Mesenchymal stem cell (in vitro differentiated cells and primary cell): ENCODE measurements at regions not wholly inside any gene's neighbourhood (a gene's known extent, or its start where the extent isn't known, plus 50 kb on each side); places are given as distances from the start of the nearest gene placed in this dataset.
"Not testable (repeated sequence)": the region's sequence is repeated elsewhere in the genome, so short reads cannot be mapped to it uniquely, and the experiment has no call there.

ENCODE experiments used
- DNase-seq: peaks from one replicate; pipeline ENCODE4 v3.0.0-alpha.2; 2013
- H2AFZ ChIP-seq: one replicate; pipeline ENCODE4 v1.6.1; 2013; ENCODE audit warnings: low read depth, mild to moderate bottlenecking, control low read depth, inconsistent platforms, low read length, moderate library complexity
- H2AK5ac ChIP-seq: 2 replicates; pipeline ENCODE4 v1.6.1; 2013; ENCODE audit warnings: low read length, moderate library complexity, mild to moderate bottlenecking, inconsistent platforms; ENCODE audit not compliant: severe bottlenecking
- H2BK120ac ChIP-seq: one replicate; pipeline ENCODE4 v1.6.1; 2013; ENCODE audit warnings: low read depth, mild to moderate bottlenecking, inconsistent platforms, low read length, moderate library complexity
- H2BK12ac ChIP-seq, 2 experiments: one replicate each; pipeline ENCODE4 v1.6.1; 2013; ENCODE audit warnings: inconsistent platforms in 2 of 2, low read length in 2 of 2, mild to moderate bottlenecking in 2 of 2, moderate library complexity in 2 of 2, control low read depth in 1 of 2
- H2BK15ac ChIP-seq: one replicate; pipeline ENCODE4 v1.6.1; 2013; ENCODE audit warnings: mild to moderate bottlenecking, low read depth, inconsistent platforms; ENCODE audit not compliant: poor library complexity, severe bottlenecking
- H2BK5ac ChIP-seq: 2 replicates; pipeline ENCODE4 v1.6.1; 2013; ENCODE audit warnings: low read depth, mild to moderate bottlenecking, low read length, control low read depth, inconsistent platforms; ENCODE audit not compliant: poor library complexity, severe bottlenecking
- H3K14ac ChIP-seq, 2 experiments: one replicate each; pipeline ENCODE4 v1.6.1; 2013; ENCODE audit warnings: inconsistent platforms in 2 of 2, low read length in 2 of 2, control low read depth in 1 of 2, mild to moderate bottlenecking in 1 of 2, moderate library complexity in 1 of 2
- H3K18ac ChIP-seq, 2 experiments: one replicate each; pipeline ENCODE4 v1.6.1; 2013; ENCODE audit warnings: inconsistent platforms in 2 of 2, low read length in 2 of 2, control low read depth in 1 of 2, low read depth in 1 of 2, mild to moderate bottlenecking in 1 of 2
- H3K23ac ChIP-seq, 2 experiments: one replicate each; pipeline ENCODE4 v1.6.1; 2013; ENCODE audit warnings: inconsistent platforms in 2 of 2, low read length in 2 of 2, mild to moderate bottlenecking in 2 of 2, moderate library complexity in 2 of 2, control low read depth in 1 of 2
- H3K27ac ChIP-seq: 2 replicates; pipeline ENCODE4 v1.5.1; 2013; ENCODE audit warnings: mild to moderate bottlenecking, moderate library complexity, low read length, control low read depth, inconsistent platforms; ENCODE audit not compliant: poor library complexity, severe bottlenecking
- H3K27me3 ChIP-seq, 2 experiments: 2 replicates each; pipeline versions ENCODE4 v1.6.1 to v1.7.0; 2013; ENCODE audit warnings: low read length in 2 of 2, mild to moderate bottlenecking in 2 of 2, moderate library complexity in 2 of 2, control low read depth in 1 of 2, inconsistent platforms in 1 of 2; ENCODE audit not compliant: control insufficient read depth in 1 of 2, insufficient read depth in 1 of 2
- H3K36me3 ChIP-seq, 2 experiments: 2 replicates each; pipeline versions ENCODE4 v1.6.1 to v1.7.0; 2013; ENCODE audit warnings: low read length in 2 of 2, control low read depth in 1 of 2, inconsistent platforms in 1 of 2, low read depth in 1 of 2, mild to moderate bottlenecking in 1 of 2; ENCODE audit not compliant: insufficient read depth in 2 of 2, control insufficient read depth in 1 of 2
- H3K4ac ChIP-seq, 2 experiments: one replicate each; pipeline ENCODE4 v1.6.1; 2013; ENCODE audit warnings: inconsistent platforms in 2 of 2, low read length in 2 of 2, mild to moderate bottlenecking in 2 of 2, moderate library complexity in 2 of 2, control low read depth in 1 of 2, low read depth in 1 of 2
- H3K4me1 ChIP-seq: 2 replicates; pipeline ENCODE4 v1.6.1; 2013; ENCODE audit warnings: low read depth, low read length, control low read depth; ENCODE audit not compliant: control insufficient read depth, insufficient read depth
- H3K4me2 ChIP-seq: 2 replicates; pipeline ENCODE4 v1.6.1; 2013; ENCODE audit warnings: low read length, mild to moderate bottlenecking, inconsistent platforms; ENCODE audit not compliant: poor library complexity, severe bottlenecking
- H3K4me3 ChIP-seq, 2 experiments: 2 replicates each; pipeline versions ENCODE4 v1.5.1 to v1.7.0; 2013; ENCODE audit warnings: low read length in 2 of 2, mild to moderate bottlenecking in 2 of 2, control low read depth in 1 of 2, low read depth in 1 of 2; ENCODE audit not compliant: insufficient read depth in 1 of 2
- H3K79me1 ChIP-seq: replicated peaks from 2 replicates; pipeline ENCODE4 v1.6.1; 2013; ENCODE audit warnings: mild to moderate bottlenecking, control low read depth, low read length, inconsistent platforms; ENCODE audit not compliant: poor library complexity, severe bottlenecking
- H3K9ac ChIP-seq: 2 replicates; pipeline ENCODE4 v1.7.0; 2013; ENCODE audit warnings: mild to moderate bottlenecking, low read length, moderate library complexity
- H3K9me3 ChIP-seq: 2 replicates; pipeline ENCODE4 v1.7.0; 2013; ENCODE audit warnings: mild to moderate bottlenecking, low read length; ENCODE audit not compliant: control insufficient read depth
- H4K8ac ChIP-seq: one replicate; pipeline ENCODE4 v1.6.1; 2013; ENCODE audit warnings: inconsistent platforms, mild to moderate bottlenecking, low read length, moderate library complexity
- H4K91ac ChIP-seq: one replicate; pipeline ENCODE4 v1.6.1; 2013; ENCODE audit warnings: mild to moderate bottlenecking, low read length, inconsistent platforms
- WGBS: methylation state at CpG from one replicate; pipeline ENCODE4 v1.1.7; 2013; ENCODE audit warnings: mixed read lengths; 5-methylcytosine and 5-hydroxymethylcytosine counted together

GRCh38 chr13:78491978-78492377 is 111.4 kb downstream of the POU4F1 start:
- no peak overlapping the region for H2AK5ac ChIP-seq
- H2BK120ac ChIP-seq: no peak overlapping the region
- H2AFZ ChIP-seq: no peak overlapping the region
- peaks cover 13% of the 10 kb centered on the region for H3K9me3 ChIP-seq
- no peak overlapping the region for H4K8ac ChIP-seq
- H3K14ac ChIP-seq: no peak overlapping the region
- no peak overlapping the region for H4K91ac ChIP-seq
- DNase-seq: no peak
- no peak overlapping the region for H3K4me3 ChIP-seq
- H3K4me2 ChIP-seq: no peak overlapping the region
- no peak overlapping the region for H3K9ac ChIP-seq
- H3K36me3 ChIP-seq: no peaks in the 10 kb centered on the region
- H3K4me1 ChIP-seq: no peaks in the 10 kb centered on the region
- H3K18ac ChIP-seq: no peak overlapping the region
- H2BK15ac ChIP-seq: no peak overlapping the region
- H3K4ac ChIP-seq: no peak overlapping the region
- H2BK5ac ChIP-seq: no peak overlapping the region
- no peak overlapping the region for H3K27ac ChIP-seq
- no peak overlapping the region for H2BK12ac ChIP-seq
- no peaks in the 10 kb centered on the region for H3K79me1 ChIP-seq
- H3K23ac ChIP-seq: no peak overlapping the region
- H3K27me3 ChIP-seq: no peaks in the 10 kb centered on the region

DNA sequence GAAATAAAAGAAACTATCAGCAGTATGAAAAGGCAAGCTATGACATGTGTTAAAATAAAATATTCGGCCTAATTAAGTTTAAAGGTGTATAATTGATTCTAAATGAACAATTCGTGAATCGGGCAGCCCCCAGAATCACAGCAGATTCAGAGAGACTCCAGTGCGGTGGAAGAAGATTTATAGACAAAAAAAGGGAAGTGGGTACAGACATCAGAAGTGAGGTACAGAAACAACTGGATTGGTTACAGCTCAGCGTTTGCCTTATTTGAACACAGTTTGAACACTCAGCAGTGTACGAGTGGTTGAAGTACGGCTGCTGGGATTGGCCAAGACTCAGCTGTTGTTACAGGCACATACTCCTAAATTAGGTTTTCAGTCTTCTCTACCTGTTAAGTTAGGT is 113.1 kb downstream of the POU4F1 start:
- not testable (repeated sequence) for H3K36me3 ChIP-seq, H2BK12ac ChIP-seq, H3K27ac ChIP-seq, H4K91ac ChIP-seq, H2AK5ac ChIP-seq, H3K4me1 ChIP-seq, H3K9ac ChIP-seq, H4K8ac ChIP-seq, H3K27me3 ChIP-seq, H3K23ac ChIP-seq, H3K4me2 ChIP-seq, H2BK5ac ChIP-seq, H2BK120ac ChIP-seq, H3K4me3 ChIP-seq, H3K4ac ChIP-seq, H2AFZ ChIP-seq, DNase-seq, H3K79me1 ChIP-seq, H3K14ac ChIP-seq, H3K18ac ChIP-seq, H2BK15ac ChIP-seq
- peaks cover 13% of the 10 kb centered on the region for H3K9me3 ChIP-seq
- 93% methylated on average over 7 of the region's 7 CpGs for WGBS

DNA sequence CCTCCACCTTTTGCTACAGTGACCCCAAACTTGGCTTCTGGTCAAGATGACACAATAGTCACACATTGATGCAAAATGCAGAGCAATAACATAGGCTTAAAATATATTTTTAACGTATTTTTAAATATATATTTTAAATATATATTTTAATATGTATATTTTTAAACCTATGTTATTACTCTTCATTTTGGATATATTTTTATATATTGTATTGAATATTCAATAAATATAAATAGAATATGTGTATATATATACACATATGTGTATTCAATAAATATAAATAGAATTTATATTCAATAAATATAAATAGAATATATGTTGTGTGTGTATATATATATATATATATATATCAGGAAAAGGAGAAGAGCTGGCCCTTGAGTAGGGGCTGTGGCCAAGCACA is 115.6 kb downstream of the POU4F1 start:
- Histone ChIP-seq H2BK12ac (no peak overlapping the region), H3K18ac (no peak overlapping the region), H3K9me3 (peaks cover 13% of the 10 kb centered on the region), H3K14ac (no peak overlapping the region), H3K27me3 (peaks cover 0 to 3% of the 10 kb centered on the region in 2 experiments), H3K4me1 (no peaks in the 10 kb centered on the region), H3K4me2 (no peak overlapping the region), H3K36me3 (no peaks in the 10 kb centered on the region), H3K4ac (no peak overlapping the region), H3K23ac (no peak overlapping the region), H2BK5ac (no peak overlapping the region), H3K9ac (no peak overlapping the region), H4K91ac (no peak overlapping the region), H3K27ac (no peak overlapping the region), H3K79me1 (no peaks in the 10 kb centered on the region), H2BK15ac (no peak overlapping the region), H2AK5ac (no peak overlapping the region), H3K4me3 (no peak overlapping the region), H4K8ac (no peak overlapping the region), H2BK120ac (no peak overlapping the region), H2AFZ (no peak overlapping the region)
- WGBS: no CpG with 5 or more reads among the region's 1 CpG
- DNase-seq: no peak

DNA sequence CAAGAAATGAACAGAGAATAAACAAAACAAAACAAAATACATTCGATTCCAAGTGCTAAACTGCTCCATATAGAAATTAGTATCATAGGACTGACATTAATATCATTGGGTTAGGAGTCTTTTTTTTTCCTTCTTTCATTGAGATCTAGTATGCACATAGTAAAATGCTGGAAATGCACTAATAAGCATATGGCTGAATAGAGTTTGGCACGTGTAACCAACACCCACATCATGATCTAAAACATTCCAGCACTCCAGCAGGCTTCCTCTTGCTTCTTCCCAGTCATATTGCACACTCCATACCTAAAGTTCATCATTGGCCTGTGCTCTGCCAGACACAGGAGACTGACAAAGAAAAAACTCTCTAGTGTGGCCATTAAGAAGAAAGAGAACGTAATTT is 117.5 kb downstream of the POU4F1 start:
- Histone ChIP-seq H3K4ac (no peak overlapping the region), H3K9me3 (peaks cover 5% of the 10 kb centered on the region), H4K8ac (no peak overlapping the region), H2AFZ (no peak overlapping the region), H3K4me3 (no peak overlapping the region), H3K9ac (no peak overlapping the region), H2AK5ac (no peak overlapping the region), H3K27me3 (peaks cover 0 to 3% of the 10 kb centered on the region in 2 experiments), H3K18ac (no peak overlapping the region), H2BK120ac (no peak overlapping the region), H3K23ac (no peak overlapping the region), H3K4me2 (no peak overlapping the region), H3K27ac (no peak overlapping the region), H2BK5ac (no peak overlapping the region), H3K14ac (no peak overlapping the region), H3K36me3 (no peaks in the 10 kb centered on the region), H4K91ac (no peak overlapping the region), H2BK15ac (no peak overlapping the region), H3K79me1 (no peaks in the 10 kb centered on the region), H2BK12ac (no peak overlapping the region), H3K4me1 (no peaks in the 10 kb centered on the region)
- 62% methylated on average over 2 of the region's 3 CpGs for WGBS
- no peak for DNase-seq
